Panc1 (cell line): ENCODE measurements at regions not wholly inside any gene's neighbourhood (a gene's known extent, or its start where the extent isn't known, plus 50 kb on each side); places are given as distances from the start of the nearest gene placed in this dataset.

Source experiments
- ATAC-seq: fragments of 200-7000 bp; cut with Tn5 transposase; 2 replicates; pipeline ENCODE4 v1.9.1; 2020; ENCODE audit warnings: mild to moderate bottlenecking, moderate library complexity
- BruUV-seq: library from RNA; stranded (reverse); fragments of 400-500 nt; replicated peaks from 2 replicates; lab custom pipeline; 2021; lab: Mats Ljungman, UMichigan
- CTCF ChIA-PET: fragments of 300-600 bp; sonication (Branson Sonifier 250); formaldehyde crosslinking; loops from one replicate; lab custom pipeline; 2022; ENCODE audit warnings: antibody characterized with exemption; lab: Charles Lee
- POLR2A ChIA-PET: fragments of 300-600 bp; sonication (Branson Sonifier 250); formaldehyde crosslinking; loops from one replicate; lab custom pipeline; 2022; ENCODE audit warnings: antibody characterized with exemption; lab: Charles Lee
- DNase-seq: peaks from one replicate; pipeline ENCODE4 v3.0.0-alpha.2; 2010; ENCODE audit warnings: low read depth, low spot score
- H3K27ac ChIP-seq: 2 replicates; pipeline ENCODE4 v1.5.1; 2011; ENCODE audit warnings: mild to moderate bottlenecking, low read length, inconsistent platforms
- H3K27me3 ChIP-seq: fragments of 200-500 bp; sonication (Bioruptor generic); 2 replicates; pipeline ENCODE4 v1.6.0; 2014; ENCODE audit warnings: low read length, inconsistent platforms; ENCODE audit not compliant: control insufficient read depth, insufficient read depth
- H3K36me3 ChIP-seq: fragments of 200-500 bp; sonication (Bioruptor generic); 2 replicates; pipeline ENCODE4 v1.5.1; 2014; ENCODE audit warnings: inconsistent platforms, mild to moderate bottlenecking, low read length, moderate library complexity; ENCODE audit not compliant: control insufficient read depth, insufficient read depth
- H3K4me1 ChIP-seq: 2 replicates; pipeline ENCODE4 v1.5.1; 2011; ENCODE audit warnings: inconsistent platforms, mild to moderate bottlenecking, low read length, moderate library complexity; ENCODE audit not compliant: control insufficient read depth, insufficient read depth
- H3K4me3 ChIP-seq, 2 experiments: 2 replicates each; pipeline ENCODE4 v1.5.1; 2011 to 2012; ENCODE audit warnings: low read depth in 2 of 2, low read length in 2 of 2, mild to moderate bottlenecking in 2 of 2, inconsistent platforms in 1 of 2, moderate library complexity in 1 of 2
- H3K9me3 ChIP-seq: fragments of 200-500 bp; sonication (Bioruptor generic); 2 replicates; pipeline ENCODE4 v1.5.1; 2014; ENCODE audit warnings: low read depth, mild to moderate bottlenecking, inconsistent platforms, low read length, moderate library complexity; ENCODE audit not compliant: control insufficient read depth, insufficient read depth
- POLR2AphosphoS5 ChIP-seq: IDR thresholded peaks from 2 replicates; pipeline ENCODE4 v1.6.1; 2012; ENCODE audit warnings: mild to moderate bottlenecking, low read depth, low read length, moderate library complexity
- SIN3A ChIP-seq: IDR thresholded peaks from 2 replicates; pipeline ENCODE4 v1.6.1; 2012; ENCODE audit warnings: low read depth, mild to moderate bottlenecking, low read length, moderate library complexity, borderline replicate concordance; ENCODE audit not compliant: insufficient read depth
- TCF7L2 ChIP-seq: IDR thresholded peaks from 2 replicates; pipeline ENCODE4 v1.6.1; 2011; ENCODE audit warnings: mild to moderate bottlenecking, low read depth, low read length, inconsistent platforms
- in situ Hi-C: cut with HindIII; loops from 2 replicates; pipeline ENCODE4 v1.10.0; 2016; ENCODE audit warnings: low sequenced_read_pairs, low pct_unique_long_range_greater_than_20kb
- intact Hi-C: fragments of 100-400 bp; cut with micrococcal nuclease; formaldehyde crosslinking; loops from one replicate; pipeline ENCODE4 v1.10.0; 2022; ENCODE audit not compliant: unreplicated experiment
- TF ChIP-seq, protein P1 (sequence below), 2 experiments: IDR thresholded peaks; 2 replicates each; pipeline ENCODE4 v1.6.1; 2011 to 2012; ENCODE audit warnings: low read depth in 2 of 2, control low read depth in 1 of 2, low read length in 1 of 2, mild to moderate bottlenecking in 1 of 2, moderate library complexity in 1 of 2; ENCODE audit not compliant: insufficient read depth in 1 of 2
- TF ChIP-seq, protein P2 (sequence below): fragments of 450-650 bp; IDR thresholded peaks from 2 replicates; pipeline ENCODE4 v1.5.1; 2017; ENCODE audit warnings: mild to moderate bottlenecking

DNA sequence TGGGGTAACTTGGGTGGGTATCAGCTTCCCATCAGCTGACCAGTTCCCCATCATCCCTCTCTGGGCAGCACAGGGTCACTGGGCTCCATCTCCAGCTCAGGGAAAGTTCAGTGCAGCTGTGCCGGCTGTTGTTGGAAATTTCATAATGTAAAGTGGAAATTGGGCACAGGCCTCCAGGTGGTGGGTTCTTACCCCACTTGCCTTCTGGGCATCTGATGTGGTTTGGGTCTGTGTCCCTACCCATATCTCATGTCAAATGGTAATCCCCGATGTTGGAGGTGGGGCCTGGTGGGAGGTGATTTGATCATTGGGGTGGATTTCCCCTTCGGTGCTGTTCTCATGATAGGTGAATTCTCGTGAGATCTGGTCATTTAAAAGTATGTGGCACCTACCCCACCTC is 59.7 kb upstream of the PSEN2 start:
- Histone ChIP-seq H3K9me3 (no peaks in the 10 kb centered on the region), H3K4me3 (no peak overlapping the region), H3K27me3 (no peaks in the 10 kb centered on the region), H3K36me3 (no peaks in the 10 kb centered on the region), H3K4me1 (peaks cover 15% of the 10 kb centered on the region), H3K27ac (0 out of 2 replicates have a peak overlapping the region, but pooled peaks have one; percentile 10)
- intact Hi-C loops (no loop called here), in situ Hi-C loops (no loop called here)
- TF ChIP-seq, protein P1, sequence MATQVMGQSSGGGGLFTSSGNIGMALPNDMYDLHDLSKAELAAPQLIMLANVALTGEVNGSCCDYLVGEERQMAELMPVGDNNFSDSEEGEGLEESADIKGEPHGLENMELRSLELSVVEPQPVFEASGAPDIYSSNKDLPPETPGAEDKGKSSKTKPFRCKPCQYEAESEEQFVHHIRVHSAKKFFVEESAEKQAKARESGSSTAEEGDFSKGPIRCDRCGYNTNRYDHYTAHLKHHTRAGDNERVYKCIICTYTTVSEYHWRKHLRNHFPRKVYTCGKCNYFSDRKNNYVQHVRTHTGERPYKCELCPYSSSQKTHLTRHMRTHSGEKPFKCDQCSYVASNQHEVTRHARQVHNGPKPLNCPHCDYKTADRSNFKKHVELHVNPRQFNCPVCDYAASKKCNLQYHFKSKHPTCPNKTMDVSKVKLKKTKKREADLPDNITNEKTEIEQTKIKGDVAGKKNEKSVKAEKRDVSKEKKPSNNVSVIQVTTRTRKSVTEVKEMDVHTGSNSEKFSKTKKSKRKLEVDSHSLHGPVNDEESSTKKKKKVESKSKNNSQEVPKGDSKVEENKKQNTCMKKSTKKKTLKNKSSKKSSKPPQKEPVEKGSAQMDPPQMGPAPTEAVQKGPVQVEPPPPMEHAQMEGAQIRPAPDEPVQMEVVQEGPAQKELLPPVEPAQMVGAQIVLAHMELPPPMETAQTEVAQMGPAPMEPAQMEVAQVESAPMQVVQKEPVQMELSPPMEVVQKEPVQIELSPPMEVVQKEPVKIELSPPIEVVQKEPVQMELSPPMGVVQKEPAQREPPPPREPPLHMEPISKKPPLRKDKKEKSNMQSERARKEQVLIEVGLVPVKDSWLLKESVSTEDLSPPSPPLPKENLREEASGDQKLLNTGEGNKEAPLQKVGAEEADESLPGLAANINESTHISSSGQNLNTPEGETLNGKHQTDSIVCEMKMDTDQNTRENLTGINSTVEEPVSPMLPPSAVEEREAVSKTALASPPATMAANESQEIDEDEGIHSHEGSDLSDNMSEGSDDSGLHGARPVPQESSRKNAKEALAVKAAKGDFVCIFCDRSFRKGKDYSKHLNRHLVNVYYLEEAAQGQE (IDR thresholded peaks at IDR 0.05; ENCODE audit: insufficient read depth in 1 of 2, low read depth in 2 of 2, low read length in 1 of 2) = no peak
- TF ChIP-seq, protein P2, sequence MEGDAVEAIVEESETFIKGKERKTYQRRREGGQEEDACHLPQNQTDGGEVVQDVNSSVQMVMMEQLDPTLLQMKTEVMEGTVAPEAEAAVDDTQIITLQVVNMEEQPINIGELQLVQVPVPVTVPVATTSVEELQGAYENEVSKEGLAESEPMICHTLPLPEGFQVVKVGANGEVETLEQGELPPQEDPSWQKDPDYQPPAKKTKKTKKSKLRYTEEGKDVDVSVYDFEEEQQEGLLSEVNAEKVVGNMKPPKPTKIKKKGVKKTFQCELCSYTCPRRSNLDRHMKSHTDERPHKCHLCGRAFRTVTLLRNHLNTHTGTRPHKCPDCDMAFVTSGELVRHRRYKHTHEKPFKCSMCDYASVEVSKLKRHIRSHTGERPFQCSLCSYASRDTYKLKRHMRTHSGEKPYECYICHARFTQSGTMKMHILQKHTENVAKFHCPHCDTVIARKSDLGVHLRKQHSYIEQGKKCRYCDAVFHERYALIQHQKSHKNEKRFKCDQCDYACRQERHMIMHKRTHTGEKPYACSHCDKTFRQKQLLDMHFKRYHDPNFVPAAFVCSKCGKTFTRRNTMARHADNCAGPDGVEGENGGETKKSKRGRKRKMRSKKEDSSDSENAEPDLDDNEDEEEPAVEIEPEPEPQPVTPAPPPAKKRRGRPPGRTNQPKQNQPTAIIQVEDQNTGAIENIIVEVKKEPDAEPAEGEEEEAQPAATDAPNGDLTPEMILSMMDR = no peak
- TF ChIP-seq TCF7L2 (no peak), SIN3A (no peak), POLR2AphosphoS5 (no peak)
- no TSS peak for BruUV-seq
- ATAC-seq (no peak), DNase-seq (no peak)
- ChIA-PET CTCF (no interaction called here), POLR2A (interaction anchor here (0.6 kb wide), 1 partner anchor 71 kb away, joined by 6 read pairs; no protein-coding TSS in a partner anchor)

DNA sequence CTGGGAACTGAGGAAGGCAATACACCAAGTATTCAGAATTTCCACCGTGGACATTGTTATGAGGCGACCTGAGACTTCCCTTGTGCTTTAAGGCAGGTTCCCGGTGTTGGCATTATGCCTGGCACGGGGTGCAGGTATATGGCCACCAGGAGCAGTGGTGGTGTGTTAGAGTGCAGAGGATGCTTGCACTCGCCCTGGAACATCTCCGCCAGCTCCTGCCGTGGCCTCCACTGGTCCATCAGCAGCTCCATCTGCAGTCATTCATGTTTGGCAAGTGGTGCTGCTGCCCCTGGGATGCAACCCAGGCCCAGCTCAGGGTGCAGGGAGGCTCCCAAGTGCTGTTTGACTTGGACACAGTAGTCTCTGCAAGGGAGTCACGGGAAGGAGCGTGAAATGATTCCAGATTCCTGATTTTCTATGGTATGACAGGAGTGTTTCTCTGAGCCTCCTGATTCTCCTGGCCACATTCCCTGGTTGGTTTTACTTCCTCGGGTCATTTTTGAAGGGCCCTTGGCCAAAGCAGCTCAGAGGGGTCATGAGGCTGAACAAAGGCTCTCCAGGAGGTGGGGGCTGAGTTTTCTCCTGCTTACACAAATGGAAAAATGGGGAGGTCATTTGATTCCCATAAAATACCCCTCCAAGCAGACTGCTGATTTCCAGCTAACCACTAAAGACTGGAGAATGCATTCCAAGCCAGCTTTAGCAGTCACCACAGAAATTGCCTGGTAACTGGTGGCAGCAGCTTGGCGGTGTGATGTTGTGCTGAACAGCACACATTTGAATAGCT is 60.4 kb upstream of the PSEN2 start:
- no peak overlapping the region for H3K27ac ChIP-seq
- ChIA-PET POLR2A (interaction anchor here (0.6 kb wide), 1 partner anchor 70 kb away, joined by 6 read pairs; no protein-coding TSS in a partner anchor), CTCF (no interaction called here)
- no peak overlapping the region for H3K4me3 ChIP-seq
- H3K4me1 ChIP-seq = peaks cover 10% of the 10 kb centered on the region
- no peaks in the 10 kb centered on the region for H3K36me3 ChIP-seq
- in situ Hi-C loops = no loop called here
- H3K27me3 ChIP-seq = no peaks in the 10 kb centered on the region
- intact Hi-C loops = no loop called here
- no peak for TF ChIP-seq SIN3A
- TF ChIP-seq, protein P1 (IDR thresholded peaks at IDR 0.05; ENCODE audit: insufficient read depth in 1 of 2, low read depth in 2 of 2, low read length in 1 of 2) = no peak
- TF ChIP-seq POLR2AphosphoS5 = no peak
- no peak for TF ChIP-seq TCF7L2
- TF ChIP-seq, protein P2 = no peak
- no peaks in the 10 kb centered on the region for H3K9me3 ChIP-seq
- BruUV-seq = no TSS peak
- DNase-seq (no peak), ATAC-seq (no peak)
